NB4 (cell line): ENCODE measurements at regions not wholly inside any gene's neighbourhood (a gene's known extent, or its start where the extent isn't known, plus 50 kb on each side); places are given as distances from the start of the nearest gene placed in this dataset.

Experiments
- CTCF ChIP-seq: IDR thresholded peaks from one replicate; pipeline ENCODE4 v1.5.1; 2012; ENCODE audit warnings: low read depth, low read length
- POLR2A ChIP-seq: IDR thresholded peaks from 2 replicates; pipeline ENCODE4 v1.6.1; 2011; ENCODE audit warnings: mild to moderate bottlenecking; ENCODE audit not compliant: insufficient read length; ENCODE audit errors: extremely low read depth

GRCh38 chr12:60137513-60137912 is 541.7 kb downstream of the SLC16A7 start:
- TF ChIP-seq CTCF (no peak), POLR2A (no peak)
